ENCODE measurements at regions not wholly inside any gene's neighbourhood (a gene's known extent, or its start where the extent isn't known, plus 50 kb on each side); places are given as distances from the start of the nearest gene placed in this dataset.

DNA sequence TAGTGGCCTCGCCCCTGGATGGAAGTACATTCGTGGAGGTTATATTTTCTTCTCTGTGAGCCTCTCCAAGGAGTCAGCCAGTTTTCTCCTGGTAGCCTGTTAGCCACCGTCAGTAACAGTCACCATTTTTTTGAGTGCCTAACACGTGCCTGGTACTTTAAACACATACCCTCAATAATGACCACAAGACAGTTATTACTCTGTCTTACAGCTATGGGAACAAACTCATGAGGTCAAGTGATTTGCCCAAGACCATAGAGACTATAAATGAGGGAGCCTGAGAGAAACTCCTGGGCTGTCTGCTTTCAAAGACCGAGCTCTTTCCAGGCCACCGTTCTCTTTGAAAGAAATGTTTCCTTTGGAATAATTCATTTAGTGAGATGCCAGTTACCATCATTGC is 90.4 kb downstream of the PALM2AKAP2 start:
- no peak for DNase-seq
- Mint-ChIP-seq H3K9me3 (ENCODE audit: low read depth, unreplicated experiment) (no peaks in the 10 kb centered on the region), H3K4me3 (ENCODE audit: low read depth, unreplicated experiment) (no peak overlapping the region), H3K27ac (ENCODE audit: unreplicated experiment) (no peak overlapping the region), H3K4me1 (ENCODE audit: low read depth, unreplicated experiment) (no peaks in the 10 kb centered on the region), H3K36me3 (ENCODE audit: insufficient read depth, unreplicated experiment) (no peaks in the 10 kb centered on the region), H3K27me3 (ENCODE audit: unreplicated experiment) (peaks cover 26% of the 10 kb centered on the region)
- TF ChIP-seq, protein P1, sequence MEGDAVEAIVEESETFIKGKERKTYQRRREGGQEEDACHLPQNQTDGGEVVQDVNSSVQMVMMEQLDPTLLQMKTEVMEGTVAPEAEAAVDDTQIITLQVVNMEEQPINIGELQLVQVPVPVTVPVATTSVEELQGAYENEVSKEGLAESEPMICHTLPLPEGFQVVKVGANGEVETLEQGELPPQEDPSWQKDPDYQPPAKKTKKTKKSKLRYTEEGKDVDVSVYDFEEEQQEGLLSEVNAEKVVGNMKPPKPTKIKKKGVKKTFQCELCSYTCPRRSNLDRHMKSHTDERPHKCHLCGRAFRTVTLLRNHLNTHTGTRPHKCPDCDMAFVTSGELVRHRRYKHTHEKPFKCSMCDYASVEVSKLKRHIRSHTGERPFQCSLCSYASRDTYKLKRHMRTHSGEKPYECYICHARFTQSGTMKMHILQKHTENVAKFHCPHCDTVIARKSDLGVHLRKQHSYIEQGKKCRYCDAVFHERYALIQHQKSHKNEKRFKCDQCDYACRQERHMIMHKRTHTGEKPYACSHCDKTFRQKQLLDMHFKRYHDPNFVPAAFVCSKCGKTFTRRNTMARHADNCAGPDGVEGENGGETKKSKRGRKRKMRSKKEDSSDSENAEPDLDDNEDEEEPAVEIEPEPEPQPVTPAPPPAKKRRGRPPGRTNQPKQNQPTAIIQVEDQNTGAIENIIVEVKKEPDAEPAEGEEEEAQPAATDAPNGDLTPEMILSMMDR (IDR thresholded peaks at IDR 0.05; ENCODE audit: unreplicated experiment), result no peak
- CTCF ChIA-PET, result no interaction called here
- no TSS peak for BruUV-seq (replicated peaks)
- intact Hi-C loops (cut with micrococcal nuclease; ENCODE audit: unreplicated experiment), result no loop called here

DNA sequence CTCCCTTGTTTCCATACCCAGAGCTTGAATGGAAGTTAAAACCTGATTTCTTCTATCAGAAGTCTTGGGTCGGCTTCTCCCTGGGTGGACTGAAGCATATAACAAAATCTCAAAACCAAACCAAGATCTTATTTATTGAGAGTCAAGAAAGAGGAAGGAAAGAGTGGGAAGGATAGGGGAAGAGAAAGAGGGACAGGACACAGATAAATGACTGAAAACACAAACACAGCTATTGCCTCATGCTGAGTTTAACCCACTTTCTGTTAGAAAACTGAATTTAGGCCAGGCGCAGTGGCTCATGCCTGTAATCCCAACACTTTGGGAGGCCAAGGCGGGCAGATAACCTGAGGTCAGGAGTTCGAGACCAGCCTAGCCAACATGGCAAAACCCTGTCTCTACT is 92.9 kb downstream of the PALM2AKAP2 start:
- H3K27ac Mint-ChIP-seq (ENCODE audit: unreplicated experiment), result no peak overlapping the region
- intact Hi-C loops (cut with micrococcal nuclease; ENCODE audit: unreplicated experiment), result no loop called here
- no TSS peak for BruUV-seq (replicated peaks)
- H3K9me3 Mint-ChIP-seq (ENCODE audit: low read depth, unreplicated experiment), result no peaks in the 10 kb centered on the region
- H3K27me3 Mint-ChIP-seq (ENCODE audit: unreplicated experiment), result peaks cover 15% of the 10 kb centered on the region
- CTCF ChIA-PET, result no interaction called here
- no peak for DNase-seq
- H3K36me3 Mint-ChIP-seq (ENCODE audit: insufficient read depth, unreplicated experiment), result no peaks in the 10 kb centered on the region
- no peak overlapping the region for H3K4me3 Mint-ChIP-seq (ENCODE audit: low read depth, unreplicated experiment)
- TF ChIP-seq, protein P1 (IDR thresholded peaks at IDR 0.05; ENCODE audit: unreplicated experiment), result no peak
- H3K4me1 Mint-ChIP-seq (ENCODE audit: low read depth, unreplicated experiment), result no peaks in the 10 kb centered on the region

DNA sequence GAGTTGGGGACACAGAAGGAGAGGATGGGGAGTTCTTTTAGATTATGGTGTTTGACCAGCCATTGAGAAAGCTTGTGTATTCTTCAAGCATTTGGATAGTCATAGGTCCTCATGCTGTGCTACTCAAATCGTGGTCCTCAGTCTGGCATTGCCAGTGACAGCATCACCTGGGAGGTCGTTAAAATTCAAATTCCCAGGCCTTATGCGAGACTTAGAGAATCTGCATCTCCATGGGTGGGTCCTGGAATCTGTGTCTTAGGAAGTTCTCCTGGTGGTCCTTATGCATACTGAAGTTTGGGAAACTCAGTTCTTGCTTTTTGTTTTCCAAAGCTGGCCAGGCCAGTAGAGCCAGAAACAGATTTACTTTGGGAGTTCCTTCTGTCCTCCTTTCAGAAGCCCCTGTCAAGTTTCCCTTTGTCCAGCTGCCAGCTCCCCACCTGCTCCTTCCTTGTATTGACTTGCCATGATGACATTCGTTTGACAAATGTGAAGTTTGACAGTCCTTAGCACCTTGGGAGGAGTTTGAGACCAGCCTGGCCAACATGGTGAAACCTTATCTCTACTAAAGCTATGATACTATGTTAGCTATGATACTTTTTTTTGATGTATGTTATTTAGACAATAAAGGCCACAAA is 95.6 kb downstream of the PALM2AKAP2 start:
- no peak for DNase-seq
- H3K4me3 Mint-ChIP-seq (ENCODE audit: low read depth, unreplicated experiment), result no peak overlapping the region
- TF ChIP-seq, protein P1 (IDR thresholded peaks at IDR 0.05; ENCODE audit: unreplicated experiment), result no peak
- no peaks in the 10 kb centered on the region for H3K36me3 Mint-ChIP-seq (ENCODE audit: insufficient read depth, unreplicated experiment)
- no peaks in the 10 kb centered on the region for H3K9me3 Mint-ChIP-seq (ENCODE audit: low read depth, unreplicated experiment)
- H3K27me3 Mint-ChIP-seq (ENCODE audit: unreplicated experiment), result peaks cover 14% of the 10 kb centered on the region
- intact Hi-C loops (cut with micrococcal nuclease; ENCODE audit: unreplicated experiment), result no loop called here
- no TSS peak for BruUV-seq (replicated peaks)
- H3K4me1 Mint-ChIP-seq (ENCODE audit: low read depth, unreplicated experiment), result no peaks in the 10 kb centered on the region
- no peak overlapping the region for H3K27ac Mint-ChIP-seq (ENCODE audit: unreplicated experiment)
- CTCF ChIA-PET, result no interaction called here

DNA sequence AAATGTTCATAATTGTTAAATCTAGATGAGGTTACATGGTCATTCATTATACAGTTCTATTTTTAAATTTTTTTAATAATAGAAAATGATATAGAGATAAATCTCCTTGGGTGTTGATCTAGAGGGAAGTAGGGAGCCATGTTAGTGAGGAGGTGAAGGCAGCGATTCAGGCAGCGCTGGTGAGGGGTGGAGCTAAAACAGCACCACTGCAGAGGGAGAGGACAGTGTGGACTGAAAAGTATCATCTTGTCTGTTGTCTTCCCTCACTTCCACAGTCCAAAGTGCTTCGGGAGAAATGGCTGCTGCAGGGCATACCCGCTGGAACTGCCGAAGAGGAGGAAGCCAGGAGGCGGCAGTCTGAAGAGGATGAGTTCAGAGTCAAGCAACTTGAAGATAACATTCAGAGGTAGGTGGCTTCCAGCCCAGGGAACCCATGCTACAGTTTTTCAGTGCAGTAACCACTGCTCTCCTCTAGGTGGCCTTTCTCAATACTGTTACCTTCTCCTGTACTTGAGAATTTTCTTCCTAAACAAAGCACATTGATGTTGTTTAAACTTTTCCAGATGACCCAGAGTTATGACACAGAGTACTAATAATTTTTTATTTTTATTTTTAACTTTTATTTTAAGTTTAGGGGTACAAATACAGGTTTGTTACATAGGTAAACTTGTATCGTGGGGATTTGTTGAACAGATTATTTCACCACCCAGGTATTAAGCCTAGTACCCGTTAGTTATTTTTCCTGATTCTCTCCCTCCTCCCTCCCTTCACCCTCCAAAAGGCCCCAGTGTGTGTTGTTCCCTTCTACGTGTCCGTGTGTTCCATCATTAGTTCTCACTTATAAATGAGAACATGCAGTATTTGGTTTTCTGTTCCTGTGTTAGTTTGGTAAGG is 100.5 kb downstream of the PALM2AKAP2 start:
- Mint-ChIP-seq H3K4me3 (ENCODE audit: low read depth, unreplicated experiment) (no peak overlapping the region), H3K36me3 (ENCODE audit: insufficient read depth, unreplicated experiment) (no peaks in the 10 kb centered on the region), H3K27me3 (ENCODE audit: unreplicated experiment) (no peaks in the 10 kb centered on the region), H3K9me3 (ENCODE audit: low read depth, unreplicated experiment) (no peaks in the 10 kb centered on the region), H3K27ac (ENCODE audit: unreplicated experiment) (no peak overlapping the region), H3K4me1 (ENCODE audit: low read depth, unreplicated experiment) (no peaks in the 10 kb centered on the region)
- no TSS peak for BruUV-seq (replicated peaks)
- CTCF ChIA-PET, result no interaction called here
- DNase-seq, result peak; percentile 4
- intact Hi-C loops (cut with micrococcal nuclease; ENCODE audit: unreplicated experiment), result no loop called here
- TF ChIP-seq, protein P1 (IDR thresholded peaks at IDR 0.05; ENCODE audit: unreplicated experiment), result peak; percentile 38
